ENCODE measurements at regions not wholly inside any gene's neighbourhood (a gene's known extent, or its start where the extent isn't known, plus 50 kb on each side); places are given as distances from the start of the nearest gene placed in this dataset.

DNA sequence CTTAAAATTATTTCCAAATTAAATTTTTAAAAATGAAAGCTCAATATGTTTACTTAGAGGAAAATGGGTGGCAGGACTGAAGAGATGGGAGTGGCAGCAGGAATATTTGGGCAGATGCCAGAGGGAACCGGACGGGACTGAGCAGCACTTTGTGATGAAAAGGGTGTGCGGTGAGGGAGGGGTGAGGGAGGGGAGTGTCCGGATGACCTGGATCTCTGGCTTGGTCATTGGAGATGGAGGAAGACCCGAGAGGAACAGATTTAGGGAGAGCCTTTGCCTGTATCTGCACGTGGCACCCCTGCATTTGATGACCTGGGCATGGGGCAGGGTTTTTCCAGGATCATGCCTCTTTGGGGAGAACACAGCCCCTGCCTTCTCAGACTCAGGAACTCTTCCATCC lies 201.1 kb upstream of the MVB12B start:
- H3K4me2 ChIP-seq (ENCODE audit: insufficient read depth, low read length) = no peak overlapping the region
- no peak for DNase-seq (ENCODE audit: insufficient read length, low spot score, missing footprints)

GRCh38 chr9:126125992-126126409 lies 200.6 kb upstream of the MVB12B start:
- no peak overlapping the region for H2AFZ ChIP-seq (ENCODE audit: low read length)
- DNase-seq (ENCODE audit: insufficient read length, low spot score, missing footprints) = no peak
- H3K4me1 ChIP-seq (ENCODE audit: insufficient read depth, low read length) = no peaks in the 10 kb centered on the region
- no peaks in the 10 kb centered on the region for H3K9me3 ChIP-seq (ENCODE audit: low read depth, low read length)
- no peaks in the 10 kb centered on the region for H3K79me2 ChIP-seq (ENCODE audit: insufficient read depth, low read length)
- no peaks in the 10 kb centered on the region for H4K20me1 ChIP-seq (ENCODE audit: insufficient read depth, low read length)
- H3K27me3 ChIP-seq (ENCODE audit: insufficient read depth, low read length) = peaks cover 42% of the 10 kb centered on the region
- no peak overlapping the region for H3K4me2 ChIP-seq (ENCODE audit: insufficient read depth, low read length)
- no peak overlapping the region for H3K4me3 ChIP-seq (ENCODE audit: insufficient read depth, low read length)
- no peak overlapping the region for H3K27ac ChIP-seq (ENCODE audit: low read depth, low read length)
- TF ChIP-seq, protein P1, sequence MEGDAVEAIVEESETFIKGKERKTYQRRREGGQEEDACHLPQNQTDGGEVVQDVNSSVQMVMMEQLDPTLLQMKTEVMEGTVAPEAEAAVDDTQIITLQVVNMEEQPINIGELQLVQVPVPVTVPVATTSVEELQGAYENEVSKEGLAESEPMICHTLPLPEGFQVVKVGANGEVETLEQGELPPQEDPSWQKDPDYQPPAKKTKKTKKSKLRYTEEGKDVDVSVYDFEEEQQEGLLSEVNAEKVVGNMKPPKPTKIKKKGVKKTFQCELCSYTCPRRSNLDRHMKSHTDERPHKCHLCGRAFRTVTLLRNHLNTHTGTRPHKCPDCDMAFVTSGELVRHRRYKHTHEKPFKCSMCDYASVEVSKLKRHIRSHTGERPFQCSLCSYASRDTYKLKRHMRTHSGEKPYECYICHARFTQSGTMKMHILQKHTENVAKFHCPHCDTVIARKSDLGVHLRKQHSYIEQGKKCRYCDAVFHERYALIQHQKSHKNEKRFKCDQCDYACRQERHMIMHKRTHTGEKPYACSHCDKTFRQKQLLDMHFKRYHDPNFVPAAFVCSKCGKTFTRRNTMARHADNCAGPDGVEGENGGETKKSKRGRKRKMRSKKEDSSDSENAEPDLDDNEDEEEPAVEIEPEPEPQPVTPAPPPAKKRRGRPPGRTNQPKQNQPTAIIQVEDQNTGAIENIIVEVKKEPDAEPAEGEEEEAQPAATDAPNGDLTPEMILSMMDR (IDR thresholded peaks at IDR 0.05; ENCODE audit: extremely low read depth, low read depth, low read length) = no peak
- H3K36me3 ChIP-seq (ENCODE audit: insufficient read depth, low read length) = no peaks in the 10 kb centered on the region

More for the DNA sequence above, 201.1 kb upstream of the MVB12B start:
- no peaks in the 10 kb centered on the region for H3K36me3 ChIP-seq (ENCODE audit: insufficient read depth, low read length)
- peaks cover 40% of the 10 kb centered on the region for H3K27me3 ChIP-seq (ENCODE audit: insufficient read depth, low read length)
- TF ChIP-seq, protein P1 (IDR thresholded peaks at IDR 0.05; ENCODE audit: extremely low read depth, low read depth, low read length) = no peak
- no peak overlapping the region for H3K4me3 ChIP-seq (ENCODE audit: insufficient read depth, low read length)
- no peaks in the 10 kb centered on the region for H3K9me3 ChIP-seq (ENCODE audit: low read depth, low read length)
- H4K20me1 ChIP-seq (ENCODE audit: insufficient read depth, low read length) = no peaks in the 10 kb centered on the region
- H3K4me1 ChIP-seq (ENCODE audit: insufficient read depth, low read length) = no peaks in the 10 kb centered on the region
- H2AFZ ChIP-seq (ENCODE audit: low read length) = no peak overlapping the region
- no peak overlapping the region for H3K27ac ChIP-seq (ENCODE audit: low read depth, low read length)
- no peaks in the 10 kb centered on the region for H3K79me2 ChIP-seq (ENCODE audit: insufficient read depth, low read length)

GRCh38 chr9:126126807-126127206 lies 199.8 kb upstream of the MVB12B start:
- Histone ChIP-seq H3K9me3 (ENCODE audit: low read depth, low read length) (no peaks in the 10 kb centered on the region), H3K4me2 (ENCODE audit: insufficient read depth, low read length) (no peak overlapping the region), H3K4me3 (ENCODE audit: insufficient read depth, low read length) (no peak overlapping the region), H2AFZ (ENCODE audit: low read length) (no peak overlapping the region), H3K79me2 (ENCODE audit: insufficient read depth, low read length) (no peaks in the 10 kb centered on the region), H3K27me3 (ENCODE audit: insufficient read depth, low read length) (peaks cover 42% of the 10 kb centered on the region), H4K20me1 (ENCODE audit: insufficient read depth, low read length) (no peaks in the 10 kb centered on the region), H3K4me1 (ENCODE audit: insufficient read depth, low read length) (no peaks in the 10 kb centered on the region), H3K27ac (ENCODE audit: low read depth, low read length) (no peak overlapping the region), H3K36me3 (ENCODE audit: insufficient read depth, low read length) (no peaks in the 10 kb centered on the region)
- TF ChIP-seq, protein P1 (IDR thresholded peaks at IDR 0.05; ENCODE audit: extremely low read depth, low read depth, low read length) = no peak
- no peak for DNase-seq (ENCODE audit: insufficient read length, low spot score, missing footprints)

GRCh38 chr9:126127591-126127990 lies 199.0 kb upstream of the MVB12B start:
- H3K27me3 ChIP-seq (ENCODE audit: insufficient read depth, low read length) = peaks cover 37% of the 10 kb centered on the region
- no peaks in the 10 kb centered on the region for H3K9me3 ChIP-seq (ENCODE audit: low read depth, low read length)
- no peak overlapping the region for H3K4me2 ChIP-seq (ENCODE audit: insufficient read depth, low read length)
- DNase-seq (ENCODE audit: insufficient read length, low spot score, missing footprints) = no peak
- no peaks in the 10 kb centered on the region for H3K4me1 ChIP-seq (ENCODE audit: insufficient read depth, low read length)
- H3K4me3 ChIP-seq (ENCODE audit: insufficient read depth, low read length) = no peak overlapping the region
- no peaks in the 10 kb centered on the region for H3K79me2 ChIP-seq (ENCODE audit: insufficient read depth, low read length)
- H3K36me3 ChIP-seq (ENCODE audit: insufficient read depth, low read length) = no peaks in the 10 kb centered on the region
- no peak overlapping the region for H2AFZ ChIP-seq (ENCODE audit: low read length)
- no peak overlapping the region for H3K27ac ChIP-seq (ENCODE audit: low read depth, low read length)
- TF ChIP-seq, protein P1 (IDR thresholded peaks at IDR 0.05; ENCODE audit: extremely low read depth, low read depth, low read length) = no peak
- H4K20me1 ChIP-seq (ENCODE audit: insufficient read depth, low read length) = no peaks in the 10 kb centered on the region

Data from osteoblast (primary cell).